MM.1S (cell line): ENCODE measurements at regions not wholly inside any gene's neighbourhood (a gene's known extent, or its start where the extent isn't known, plus 50 kb on each side); places are given as distances from the start of the nearest gene placed in this dataset.

ENCODE experiments used
- CTCF ChIP-seq: fragments of 300-600 bp; sonication (generic); IDR thresholded peaks from 2 replicates; pipeline ENCODE4 v1.5.1; 2016; ENCODE audit warnings: antibody characterized with exemption, low read length, mixed read lengths
- EZH2phosphoT487 ChIP-seq: fragments of 300-600 bp; sonication (generic); IDR thresholded peaks from 2 replicates; pipeline ENCODE4 v1.6.1; 2018; ENCODE audit warnings: antibody characterized with exemption, low read length

GRCh38 chr2:18912225-18912888 lies 323.0 kb upstream of the NT5C1B start:
- TF ChIP-seq CTCF (no peak), EZH2phosphoT487 (no peak)
